Lung microvascular endothelial cell (primary cell): ENCODE measurements at regions not wholly inside any gene's neighbourhood (a gene's known extent, or its start where the extent isn't known, plus 50 kb on each side); places are given as distances from the start of the nearest gene placed in this dataset.
A peak's percentile ranks its signal among the peaks of the same experiment; 100 is the strongest.
"Not testable (repeated sequence)": the region's sequence is repeated elsewhere in the genome, so short reads cannot be mapped to it uniquely, and the experiment has no call there.

ENCODE experiments used
- DNase-seq, 2 donors: peaks; one replicate each; pipeline versions ENCODE4 v3.0.0 to v3.0.0-alpha.2; 2010; ENCODE audit warnings: low read depth in 2 of 2

DNA sequence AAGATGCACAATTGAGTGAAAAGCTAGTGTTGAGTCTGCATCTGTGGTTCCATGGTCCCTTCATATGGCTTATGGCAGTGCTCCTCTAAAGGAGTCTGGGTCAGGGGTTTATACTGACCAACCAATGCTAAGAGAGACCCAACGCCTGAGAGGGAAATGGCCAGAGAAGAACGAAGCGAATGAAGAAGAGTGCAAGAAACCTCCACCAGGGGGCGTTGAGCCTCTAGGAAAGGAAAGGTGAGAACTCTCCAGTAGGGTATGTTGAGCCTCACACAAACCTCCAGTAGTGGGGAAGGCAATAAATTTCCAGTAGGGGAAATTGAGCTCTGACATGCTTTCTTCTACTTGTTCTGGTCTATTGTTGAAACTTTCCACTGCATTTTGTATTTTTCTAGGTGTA is 470.6 kb downstream of the PRDM9 start:
- no peak for DNase-seq

DNA sequence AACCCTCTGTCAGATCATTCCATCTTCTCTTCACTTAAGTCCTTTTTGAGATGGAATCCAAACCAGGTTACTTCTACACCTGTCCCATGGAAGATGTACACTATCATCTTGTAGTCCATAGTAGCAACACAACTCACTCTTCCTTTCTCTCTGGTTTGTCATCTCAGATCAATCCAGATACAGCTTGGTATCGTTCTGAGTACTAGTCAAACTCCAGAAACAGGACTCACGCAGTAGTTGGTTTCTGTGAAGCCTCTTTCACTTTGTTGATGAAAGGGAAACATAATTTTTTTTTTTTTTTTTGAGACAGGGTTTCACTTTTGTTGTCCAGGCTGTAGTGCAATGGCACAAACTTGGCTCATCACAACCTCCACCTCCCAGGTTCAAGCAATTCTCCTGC is 484.0 kb downstream of the PRDM9 start:
- no peak for DNase-seq

GRCh38 chr5:23994581-23995370 is 487.4 kb downstream of the PRDM9 start:
- no peak for DNase-seq

DNA sequence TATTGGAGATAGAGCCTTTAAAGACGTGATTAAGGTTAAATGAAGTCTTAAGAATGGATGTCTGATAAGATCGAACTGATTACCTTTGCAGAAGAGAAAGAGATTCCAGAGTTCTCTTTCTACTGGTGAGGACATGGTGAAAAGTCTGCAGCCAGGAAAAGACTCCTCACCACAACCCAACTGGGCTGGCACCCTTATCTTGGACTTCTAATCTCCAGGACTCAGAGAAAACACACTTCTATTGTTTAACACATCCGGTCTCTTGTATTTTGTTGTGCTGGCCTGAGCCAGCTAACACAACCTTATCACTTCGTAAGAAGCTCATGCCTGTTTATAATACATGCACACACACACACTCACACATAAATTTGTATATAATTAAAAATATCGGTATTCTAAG is 489.1 kb downstream of the PRDM9 start:
- DNase-seq, result no peak

DNA sequence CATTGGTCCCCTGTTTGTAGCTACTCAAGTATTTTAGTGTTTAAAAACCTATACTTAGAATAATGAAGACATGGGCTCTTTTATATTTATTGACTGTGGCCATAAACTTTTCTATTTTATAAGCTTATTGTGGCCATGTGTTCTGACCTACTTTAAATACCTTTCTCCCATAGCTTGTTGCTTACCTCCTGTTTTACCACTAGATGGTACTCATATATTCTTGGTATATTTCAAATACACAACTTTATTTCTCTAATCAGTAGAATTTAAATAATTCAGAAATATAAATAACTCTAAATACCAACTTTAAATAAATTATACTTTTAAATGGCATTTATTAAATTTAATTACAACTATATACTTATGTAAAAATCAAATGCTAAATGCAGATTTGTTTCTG is 498.0 kb downstream of the PRDM9 start:
- DNase-seq, result no peak

DNA sequence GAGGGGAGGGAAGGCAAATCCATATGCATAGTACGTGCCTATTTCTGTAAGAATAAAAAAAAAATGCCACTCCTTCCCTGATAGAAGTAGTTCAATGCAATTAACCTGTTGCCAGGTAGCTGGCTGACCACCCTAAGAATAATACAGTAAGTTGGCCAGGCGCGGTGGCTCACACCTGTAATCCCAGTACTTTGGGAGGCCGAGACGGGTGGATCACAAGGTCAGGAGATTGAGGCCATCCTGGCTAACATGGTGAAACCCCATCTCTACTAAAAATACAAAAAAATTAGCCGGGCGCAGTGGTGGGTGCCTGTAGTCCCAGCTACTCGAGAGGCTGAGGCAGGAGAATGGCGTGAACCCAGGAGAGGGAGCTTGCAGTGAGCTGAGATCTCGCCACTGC is 510.3 kb downstream of the PRDM9 start:
- DNase-seq, result not testable (repeated sequence)

DNA sequence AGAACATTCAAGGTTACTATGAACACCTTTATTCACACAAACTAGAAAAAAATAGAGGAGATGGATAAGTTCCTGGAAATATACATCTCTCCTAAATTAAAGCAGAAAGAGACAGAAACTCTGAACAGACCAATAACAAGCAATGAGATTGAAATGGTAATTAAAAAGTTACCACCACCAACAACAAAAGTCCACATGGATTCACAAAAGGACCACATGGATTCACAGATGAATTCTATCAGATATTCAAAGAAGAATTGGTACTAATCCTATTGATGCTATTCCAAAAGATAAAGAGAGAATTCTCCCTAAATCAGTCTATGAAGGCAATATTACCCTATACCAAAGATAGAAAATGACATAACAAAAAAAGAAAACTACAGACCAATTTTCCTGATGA is 518.9 kb downstream of the PRDM9 start:
- no peak for DNase-seq

GRCh38 chr5:24042688-24043087 is 535.3 kb downstream of the PRDM9 start:
- DNase-seq, result no peak

GRCh38 chr5:24045046-24045445 is 537.6 kb downstream of the PRDM9 start:
- DNase-seq, result no peak

GRCh38 chr5:24053737-24054136 is 546.3 kb downstream of the PRDM9 start:
- DNase-seq, result no peak

GRCh38 chr5:24059006-24059405 is 551.6 kb downstream of the PRDM9 start:
- DNase-seq, result no peak

- no peak for DNase-seq
Observed at GRCh38 chr5:24059716-24060115, 552.3 kb downstream of the PRDM9 start.

DNA sequence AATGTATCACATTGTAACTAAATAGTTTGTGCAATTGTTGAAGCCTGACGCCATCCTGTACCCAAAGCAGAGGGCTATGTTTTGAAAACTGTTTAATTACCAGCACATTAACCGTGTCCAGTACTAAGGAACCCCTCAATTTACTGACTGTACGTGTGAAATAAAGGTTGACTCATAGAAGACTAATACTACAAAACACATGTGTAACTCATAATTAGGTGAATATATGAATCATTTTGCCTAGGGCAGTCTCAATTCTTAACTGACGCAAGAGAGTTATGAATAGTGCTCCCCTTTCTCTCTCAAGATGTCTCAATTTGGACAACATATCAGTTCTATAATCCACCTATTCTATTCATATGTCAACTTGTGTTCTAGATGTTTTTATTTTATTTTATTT is 558.4 kb downstream of the PRDM9 start:
- no peak for DNase-seq

DNA sequence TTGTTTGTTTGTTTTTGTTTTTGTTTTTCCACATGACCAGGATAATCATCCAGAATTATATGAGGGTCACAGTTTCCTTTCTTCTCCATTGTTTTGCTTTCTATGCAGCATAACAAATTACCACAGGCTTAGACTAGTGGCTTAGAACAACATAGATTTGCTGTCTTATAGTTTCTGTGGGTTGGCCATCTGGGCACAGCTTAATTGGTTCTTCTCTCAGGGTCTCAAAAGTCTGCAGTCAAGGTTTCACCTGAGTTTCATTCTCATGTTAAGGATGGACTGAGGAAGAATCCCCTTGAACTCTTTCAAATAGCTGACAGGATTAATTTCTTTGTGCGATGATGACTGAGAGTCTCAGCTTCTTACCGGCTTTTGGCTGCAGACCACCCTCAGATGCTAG is 559.8 kb downstream of the PRDM9 start:
- no peak for DNase-seq

- DNase-seq, result no peak
Observed at GRCh38 chr5:24068524-24068923, 561.1 kb downstream of the PRDM9 start.

GRCh38 chr5:24073107-24073506 is 565.7 kb downstream of the PRDM9 start:
- DNase-seq, result no peak

DNA sequence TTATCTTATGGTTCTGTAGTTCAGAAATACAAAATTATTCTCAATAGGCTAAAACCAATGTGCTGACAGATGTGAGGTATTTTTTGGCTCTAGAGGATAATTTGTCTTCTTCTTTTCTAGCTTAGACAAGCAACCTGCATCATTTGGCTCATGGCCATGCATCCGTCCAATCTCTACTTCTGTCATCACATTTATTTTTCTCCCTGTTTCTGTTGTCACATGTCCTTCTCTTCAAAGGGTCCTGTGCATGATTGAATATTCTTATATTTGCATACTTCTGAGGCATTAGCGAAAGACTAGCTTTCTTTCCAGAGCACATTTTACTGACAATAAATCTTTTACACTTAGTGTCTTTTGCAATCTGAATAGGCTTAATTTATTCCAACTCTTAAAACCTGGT is 564.7 kb downstream of the CDH10 start:
- DNase-seq, result no peak

GRCh38 chr5:24094081-24094679 is 550.6 kb downstream of the CDH10 start:
- no peak for DNase-seq

GRCh38 chr5:24102010-24102409 is 542.8 kb downstream of the CDH10 start:
- no peak for DNase-seq

DNA sequence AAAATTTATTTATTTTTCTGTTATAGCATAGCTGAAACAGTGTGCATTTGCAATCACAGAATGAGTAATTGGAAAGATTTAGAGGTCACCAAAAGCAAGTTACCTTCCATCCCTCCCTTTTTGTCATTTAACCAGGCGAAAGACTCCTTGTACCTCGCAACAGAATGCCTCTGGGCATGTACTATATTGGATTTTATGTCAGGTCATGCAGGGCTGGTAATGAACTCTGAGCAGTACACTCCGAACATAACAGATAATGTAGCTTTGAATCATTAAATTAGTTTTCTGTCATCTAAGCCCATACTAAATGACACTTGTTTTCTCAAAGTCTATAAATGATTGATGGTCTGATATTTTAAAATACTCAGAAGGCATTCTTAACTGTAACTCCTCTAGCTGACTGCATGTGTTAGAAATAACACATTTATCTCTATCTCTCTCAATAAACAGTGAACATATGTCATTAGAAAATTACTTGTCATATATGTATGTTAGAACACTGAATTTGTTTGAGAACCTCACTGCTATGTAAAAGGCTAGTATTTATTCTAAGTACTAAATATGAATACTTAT is 541.2 kb downstream of the CDH10 start:
- DNase-seq, result no peak

DNA sequence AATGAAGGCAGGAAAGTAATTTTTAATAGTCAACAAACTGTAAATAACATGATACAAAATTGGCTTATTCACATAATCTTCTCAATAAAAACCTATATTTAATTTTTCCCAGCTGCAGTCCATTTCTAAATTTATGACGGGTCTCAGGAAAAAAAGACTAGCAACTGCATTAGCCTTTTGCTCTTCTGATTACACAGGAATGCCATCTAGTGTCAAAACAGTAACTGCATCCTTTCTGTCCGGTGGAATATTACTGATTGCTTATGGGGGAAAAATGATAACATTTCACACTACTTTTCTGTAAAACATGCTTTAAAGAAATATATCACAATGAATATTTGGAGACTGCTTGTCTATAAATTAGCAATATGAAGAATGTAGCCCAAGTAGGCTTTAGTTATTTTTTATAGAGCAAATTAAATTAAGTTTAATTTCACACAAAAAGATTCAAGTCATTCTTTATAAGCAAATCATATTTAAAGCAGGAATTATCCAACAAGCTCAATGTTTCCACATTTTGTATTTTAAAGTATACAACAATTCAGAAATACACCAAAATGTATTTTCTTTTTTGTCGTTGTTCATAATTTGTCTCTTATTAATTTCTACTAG is 534.7 kb downstream of the CDH10 start:
- peak in 1 of 2 donors; percentile 19 for DNase-seq

DNA sequence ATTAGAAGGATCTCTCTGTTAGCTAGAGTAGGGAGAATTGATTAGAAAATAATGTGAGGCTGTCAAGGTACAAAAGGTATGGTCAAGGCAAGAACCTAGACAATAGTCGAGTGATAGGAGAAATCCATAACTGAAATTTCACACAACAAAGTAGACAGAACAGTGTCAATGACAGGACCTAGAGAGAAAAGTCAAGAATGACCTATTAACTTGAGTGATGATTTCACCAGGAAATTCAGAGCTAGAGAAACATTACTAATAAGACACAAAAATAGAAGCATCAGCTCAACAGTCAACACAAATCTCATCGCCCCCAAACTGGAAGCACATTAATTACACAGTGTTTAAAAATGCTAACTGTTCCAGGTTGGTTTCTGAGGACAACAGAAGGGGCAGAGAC is 532.4 kb downstream of the CDH10 start:
- DNase-seq, result no peak

DNA sequence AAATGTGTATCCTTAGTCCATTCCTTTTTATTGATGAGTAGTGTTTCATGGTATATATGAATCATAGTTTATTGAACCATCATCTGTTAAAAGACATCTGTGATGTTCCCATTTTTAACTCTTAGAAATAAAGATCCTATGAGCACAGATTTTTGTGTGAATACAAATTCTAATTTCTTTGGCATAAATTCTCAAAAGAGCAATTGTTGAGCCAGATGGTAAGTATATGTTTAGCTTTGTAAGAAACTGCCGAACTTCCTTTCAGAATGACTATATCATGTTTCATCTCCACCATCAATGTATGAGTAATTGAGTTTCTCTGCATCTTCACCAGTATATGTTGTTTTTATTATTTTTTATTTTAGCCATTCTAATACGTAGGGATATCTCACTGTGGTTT is 526.4 kb downstream of the CDH10 start:
- no peak for DNase-seq
